Mesodermal cell (in vitro differentiated cells): ENCODE measurements at regions not wholly inside any gene's neighbourhood (a gene's known extent, or its start where the extent isn't known, plus 50 kb on each side); places are given as distances from the start of the nearest gene placed in this dataset.

Experiments
- H3K27ac ChIP-seq: 2 replicates; pipeline ENCODE4 v1.7.0; 2013; ENCODE audit warnings: mild to moderate bottlenecking, low read depth, low read length, moderate library complexity; ENCODE audit not compliant: severe bottlenecking
- H3K36me3 ChIP-seq: 2 replicates; pipeline ENCODE4 v1.7.1; 2013; ENCODE audit warnings: mild to moderate bottlenecking, low read length, moderate library complexity; ENCODE audit not compliant: control insufficient read depth, insufficient read depth
- H3K4me1 ChIP-seq: one replicate; pipeline ENCODE4 v1.7.1; 2013; ENCODE audit warnings: mild to moderate bottlenecking, low read length; ENCODE audit not compliant: insufficient read depth, control insufficient read depth, poor library complexity, severe bottlenecking
- H3K4me3 ChIP-seq: 2 replicates; pipeline ENCODE4 v1.7.0; 2013; ENCODE audit warnings: low read length, control low read depth, mild to moderate bottlenecking; ENCODE audit not compliant: insufficient read depth, poor library complexity, severe bottlenecking; ENCODE audit errors: extremely low read depth
- H3K9me3 ChIP-seq: 2 replicates; pipeline ENCODE4 v1.7.1; 2013; ENCODE audit warnings: mild to moderate bottlenecking, low read length, moderate library complexity; ENCODE audit not compliant: control insufficient read depth
- WGBS, 2 experiments: methylation state at CpG; one replicate each; pipeline ENCODE4 v1.1.5; 2013; ENCODE audit warnings: missing lambda C conversion rate in 2 of 2; ENCODE audit not compliant: insufficient coverage in 2 of 2; 5-methylcytosine and 5-hydroxymethylcytosine counted together

- WGBS, 2 experiments: 92 to 100% methylated on average over 2 of the region's 2 CpGs
- H3K36me3 ChIP-seq: no peaks in the 10 kb centered on the region
- no peaks in the 10 kb centered on the region for H3K9me3 ChIP-seq
- H3K27ac ChIP-seq: no peak overlapping the region
- H3K4me3 ChIP-seq: no peak overlapping the region
- no peaks in the 10 kb centered on the region for H3K4me1 ChIP-seq
Observed at GRCh38 chr2:155151945-155152344, 453.4 kb downstream of the KCNJ3 start.

- H3K9me3 ChIP-seq: no peaks in the 10 kb centered on the region
- no peak overlapping the region for H3K27ac ChIP-seq
- no peak overlapping the region for H3K4me3 ChIP-seq
- no peaks in the 10 kb centered on the region for H3K4me1 ChIP-seq
- H3K36me3 ChIP-seq: no peaks in the 10 kb centered on the region
Observed at GRCh38 chr2:155151472-155151871, 453.0 kb downstream of the KCNJ3 start.

- Histone ChIP-seq H3K36me3 (no peaks in the 10 kb centered on the region), H3K4me3 (no peak overlapping the region), H3K9me3 (no peaks in the 10 kb centered on the region), H3K4me1 (no peaks in the 10 kb centered on the region), H3K27ac (no peak overlapping the region)
- 40 to 80% methylated on average over 1 of the region's 3 CpGs for WGBS, 2 experiments
Observed at GRCh38 chr2:155145758-155146229, 447.3 kb downstream of the KCNJ3 start.

GRCh38 chr2:155141418-155141817 is 442.9 kb downstream of the KCNJ3 start:
- Histone ChIP-seq H3K4me3 (no peak overlapping the region), H3K27ac (no peak overlapping the region), H3K36me3 (no peaks in the 10 kb centered on the region), H3K4me1 (no peaks in the 10 kb centered on the region), H3K9me3 (no peaks in the 10 kb centered on the region)
- 73% methylated on average over 2 of the region's 3 CpGs; no CpG with 5 or more reads in 1 of the 2 experiments for WGBS, 2 experiments

- WGBS, 2 experiments: no CpG with 5 or more reads among the region's 5 CpGs
- H3K4me3 ChIP-seq: no peak overlapping the region
- H3K36me3 ChIP-seq: no peaks in the 10 kb centered on the region
- no peaks in the 10 kb centered on the region for H3K9me3 ChIP-seq
- H3K27ac ChIP-seq: no peak overlapping the region
- no peaks in the 10 kb centered on the region for H3K4me1 ChIP-seq
Observed at GRCh38 chr2:155125585-155126230, 427.2 kb downstream of the KCNJ3 start.

- Histone ChIP-seq H3K4me3 (no peak overlapping the region), H3K36me3 (no peaks in the 10 kb centered on the region), H3K27ac (no peak overlapping the region), H3K4me1 (no peaks in the 10 kb centered on the region), H3K9me3 (no peaks in the 10 kb centered on the region)
- WGBS, 2 experiments: 83% methylated on average over 1 of the region's 1 CpG; no CpG with 5 or more reads in 1 of the 2 experiments
Observed at GRCh38 chr2:155115846-155116245, 417.4 kb downstream of the KCNJ3 start.

- Histone ChIP-seq H3K9me3 (no peaks in the 10 kb centered on the region), H3K4me1 (no peaks in the 10 kb centered on the region), H3K4me3 (no peak overlapping the region), H3K36me3 (no peaks in the 10 kb centered on the region), H3K27ac (no peak overlapping the region)
- WGBS, 2 experiments: no CpG with 5 or more reads among the region's 1 CpG
Observed at GRCh38 chr2:155111070-155111469, 412.6 kb downstream of the KCNJ3 start.

- H3K4me3 ChIP-seq: no peak overlapping the region
- no peaks in the 10 kb centered on the region for H3K4me1 ChIP-seq
- no peaks in the 10 kb centered on the region for H3K9me3 ChIP-seq
- no CpG with 5 or more reads among the region's 1 CpG for WGBS, 2 experiments
- H3K27ac ChIP-seq: no peak overlapping the region
- H3K36me3 ChIP-seq: no peaks in the 10 kb centered on the region
Observed at GRCh38 chr2:155109527-155109926, 411.0 kb downstream of the KCNJ3 start.

GRCh38 chr2:155100261-155100660 is 401.8 kb downstream of the KCNJ3 start:
- H3K4me3 ChIP-seq: no peak overlapping the region
- no peaks in the 10 kb centered on the region for H3K4me1 ChIP-seq
- H3K9me3 ChIP-seq: no peaks in the 10 kb centered on the region
- 80 to 92% methylated on average over 2 of the region's 2 CpGs for WGBS, 2 experiments
- H3K36me3 ChIP-seq: no peaks in the 10 kb centered on the region
- no peak overlapping the region for H3K27ac ChIP-seq

GRCh38 chr2:155099784-155100183 is 401.3 kb downstream of the KCNJ3 start:
- no CpG with 5 or more reads among the region's 1 CpG for WGBS, 2 experiments
- Histone ChIP-seq H3K4me3 (no peak overlapping the region), H3K36me3 (no peaks in the 10 kb centered on the region), H3K27ac (no peak overlapping the region), H3K9me3 (no peaks in the 10 kb centered on the region), H3K4me1 (no peaks in the 10 kb centered on the region)

- Histone ChIP-seq H3K4me3 (no peak overlapping the region), H3K27ac (no peak overlapping the region), H3K9me3 (no peaks in the 10 kb centered on the region), H3K4me1 (no peaks in the 10 kb centered on the region), H3K36me3 (no peaks in the 10 kb centered on the region)
- WGBS, 2 experiments: 86 to 100% methylated on average over 1 of the region's 1 CpG
Observed at GRCh38 chr2:155095613-155096012, 397.1 kb downstream of the KCNJ3 start.
